SH-SY5Y (cell line): ENCODE measurements at regions not wholly inside any gene's neighbourhood (a gene's known extent, or its start where the extent isn't known, plus 50 kb on each side); places are given as distances from the start of the nearest gene placed in this dataset.

Source experiments
- GATA2 ChIP-seq: IDR thresholded peaks from 2 replicates; pipeline ENCODE4 v1.6.1; 2011; ENCODE audit warnings: mild to moderate bottlenecking, low read depth, low read length
- GATA3 ChIP-seq: IDR thresholded peaks from 2 replicates; pipeline ENCODE4 v1.6.1; 2011; ENCODE audit warnings: low read depth, mild to moderate bottlenecking, low read length, moderate library complexity

DNA sequence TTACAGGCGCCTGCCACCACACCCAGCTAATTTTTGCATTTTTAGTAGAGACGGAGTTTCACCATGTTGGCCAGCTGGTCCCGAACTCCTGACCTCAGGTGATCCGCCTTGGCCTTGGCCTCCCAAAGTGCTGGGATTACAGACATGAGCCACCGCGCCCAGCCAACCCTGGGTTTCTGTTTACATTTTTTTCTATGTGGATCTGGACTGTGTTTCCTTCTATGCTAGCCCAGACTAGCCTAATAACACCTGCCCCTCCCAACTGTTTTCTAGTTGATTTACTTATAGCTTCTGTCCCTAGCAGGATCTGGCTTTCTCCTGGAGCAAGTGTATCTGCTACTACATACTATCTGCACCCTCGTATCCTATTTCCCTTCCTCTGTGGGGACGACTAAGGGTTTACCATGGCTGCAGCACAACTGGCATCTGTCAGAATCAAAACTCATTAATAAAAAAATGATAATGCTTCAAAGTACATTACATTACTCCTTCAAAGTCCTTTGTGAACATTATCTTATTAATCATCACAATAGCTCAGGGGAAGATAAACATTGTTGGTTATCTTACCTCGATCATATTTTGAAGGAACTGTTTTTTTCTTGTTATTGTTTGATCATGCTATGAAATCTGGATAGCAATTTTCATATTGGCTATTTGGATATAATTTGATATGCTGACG is 228.3 kb downstream of the KLF5 start:
- TF ChIP-seq GATA3 (no peak), GATA2 (no peak)
